ENCODE measurements at regions not wholly inside any gene's neighbourhood (a gene's known extent, or its start where the extent isn't known, plus 50 kb on each side); places are given as distances from the start of the nearest gene placed in this dataset.

DNA sequence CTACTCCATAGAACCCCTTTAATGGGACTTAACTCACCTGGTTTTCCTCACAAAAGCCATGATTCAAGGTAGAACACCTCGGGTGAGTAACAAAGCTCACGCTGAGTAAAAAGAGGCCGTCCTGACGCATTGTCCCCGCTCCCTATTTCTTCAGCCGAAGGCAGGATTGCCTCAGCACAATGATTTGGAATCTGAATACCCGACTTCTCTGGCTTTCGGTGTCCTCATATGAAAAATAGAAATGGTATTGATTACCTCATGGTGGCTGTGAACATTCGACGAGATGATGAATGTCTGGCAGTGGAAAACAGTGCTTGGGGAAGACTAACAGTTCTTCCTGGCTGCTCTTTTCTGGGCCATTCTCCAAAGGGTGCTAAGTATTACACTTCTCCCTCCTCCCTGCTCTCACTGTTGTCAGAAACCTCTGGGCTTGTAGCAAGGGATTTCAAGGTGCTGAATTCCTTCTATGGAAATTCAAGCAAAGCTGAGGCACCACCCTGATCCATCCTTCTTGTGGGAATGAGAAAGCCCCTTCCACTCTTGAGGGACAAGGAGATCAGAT lies 148.3 kb downstream of the C1orf94 start:
- no peaks in the 10 kb centered on the region for H3K36me3 Mint-ChIP-seq (ENCODE audit: low read depth)
- TF ChIP-seq STAT1 (IDR thresholded peaks at IDR 0.05; ENCODE audit: unreplicated experiment): no peak
- TF ChIP-seq POLR2AphosphoS5 (IDR thresholded peaks at IDR 0.05; ENCODE audit: low read depth): no peak
- TF ChIP-seq NANOG (IDR thresholded peaks at IDR 0.05; ENCODE audit: borderline replicate concordance): no peak
- no peak for TF ChIP-seq JUNB (IDR thresholded peaks at IDR 0.05; ENCODE audit: unreplicated experiment)
- no peak for TF ChIP-seq EZH2phosphoT487 (IDR thresholded peaks at IDR 0.05; ENCODE audit: unreplicated experiment)
- TF ChIP-seq ZNF331 (CRISPR knock-in tag; IDR thresholded peaks at IDR 0.05; ENCODE audit: low read depth): no peak
- TF ChIP-seq EZH2 (IDR thresholded peaks at IDR 0.05; ENCODE audit: low read depth, unreplicated experiment): no peak
- TF ChIP-seq, protein P1, sequence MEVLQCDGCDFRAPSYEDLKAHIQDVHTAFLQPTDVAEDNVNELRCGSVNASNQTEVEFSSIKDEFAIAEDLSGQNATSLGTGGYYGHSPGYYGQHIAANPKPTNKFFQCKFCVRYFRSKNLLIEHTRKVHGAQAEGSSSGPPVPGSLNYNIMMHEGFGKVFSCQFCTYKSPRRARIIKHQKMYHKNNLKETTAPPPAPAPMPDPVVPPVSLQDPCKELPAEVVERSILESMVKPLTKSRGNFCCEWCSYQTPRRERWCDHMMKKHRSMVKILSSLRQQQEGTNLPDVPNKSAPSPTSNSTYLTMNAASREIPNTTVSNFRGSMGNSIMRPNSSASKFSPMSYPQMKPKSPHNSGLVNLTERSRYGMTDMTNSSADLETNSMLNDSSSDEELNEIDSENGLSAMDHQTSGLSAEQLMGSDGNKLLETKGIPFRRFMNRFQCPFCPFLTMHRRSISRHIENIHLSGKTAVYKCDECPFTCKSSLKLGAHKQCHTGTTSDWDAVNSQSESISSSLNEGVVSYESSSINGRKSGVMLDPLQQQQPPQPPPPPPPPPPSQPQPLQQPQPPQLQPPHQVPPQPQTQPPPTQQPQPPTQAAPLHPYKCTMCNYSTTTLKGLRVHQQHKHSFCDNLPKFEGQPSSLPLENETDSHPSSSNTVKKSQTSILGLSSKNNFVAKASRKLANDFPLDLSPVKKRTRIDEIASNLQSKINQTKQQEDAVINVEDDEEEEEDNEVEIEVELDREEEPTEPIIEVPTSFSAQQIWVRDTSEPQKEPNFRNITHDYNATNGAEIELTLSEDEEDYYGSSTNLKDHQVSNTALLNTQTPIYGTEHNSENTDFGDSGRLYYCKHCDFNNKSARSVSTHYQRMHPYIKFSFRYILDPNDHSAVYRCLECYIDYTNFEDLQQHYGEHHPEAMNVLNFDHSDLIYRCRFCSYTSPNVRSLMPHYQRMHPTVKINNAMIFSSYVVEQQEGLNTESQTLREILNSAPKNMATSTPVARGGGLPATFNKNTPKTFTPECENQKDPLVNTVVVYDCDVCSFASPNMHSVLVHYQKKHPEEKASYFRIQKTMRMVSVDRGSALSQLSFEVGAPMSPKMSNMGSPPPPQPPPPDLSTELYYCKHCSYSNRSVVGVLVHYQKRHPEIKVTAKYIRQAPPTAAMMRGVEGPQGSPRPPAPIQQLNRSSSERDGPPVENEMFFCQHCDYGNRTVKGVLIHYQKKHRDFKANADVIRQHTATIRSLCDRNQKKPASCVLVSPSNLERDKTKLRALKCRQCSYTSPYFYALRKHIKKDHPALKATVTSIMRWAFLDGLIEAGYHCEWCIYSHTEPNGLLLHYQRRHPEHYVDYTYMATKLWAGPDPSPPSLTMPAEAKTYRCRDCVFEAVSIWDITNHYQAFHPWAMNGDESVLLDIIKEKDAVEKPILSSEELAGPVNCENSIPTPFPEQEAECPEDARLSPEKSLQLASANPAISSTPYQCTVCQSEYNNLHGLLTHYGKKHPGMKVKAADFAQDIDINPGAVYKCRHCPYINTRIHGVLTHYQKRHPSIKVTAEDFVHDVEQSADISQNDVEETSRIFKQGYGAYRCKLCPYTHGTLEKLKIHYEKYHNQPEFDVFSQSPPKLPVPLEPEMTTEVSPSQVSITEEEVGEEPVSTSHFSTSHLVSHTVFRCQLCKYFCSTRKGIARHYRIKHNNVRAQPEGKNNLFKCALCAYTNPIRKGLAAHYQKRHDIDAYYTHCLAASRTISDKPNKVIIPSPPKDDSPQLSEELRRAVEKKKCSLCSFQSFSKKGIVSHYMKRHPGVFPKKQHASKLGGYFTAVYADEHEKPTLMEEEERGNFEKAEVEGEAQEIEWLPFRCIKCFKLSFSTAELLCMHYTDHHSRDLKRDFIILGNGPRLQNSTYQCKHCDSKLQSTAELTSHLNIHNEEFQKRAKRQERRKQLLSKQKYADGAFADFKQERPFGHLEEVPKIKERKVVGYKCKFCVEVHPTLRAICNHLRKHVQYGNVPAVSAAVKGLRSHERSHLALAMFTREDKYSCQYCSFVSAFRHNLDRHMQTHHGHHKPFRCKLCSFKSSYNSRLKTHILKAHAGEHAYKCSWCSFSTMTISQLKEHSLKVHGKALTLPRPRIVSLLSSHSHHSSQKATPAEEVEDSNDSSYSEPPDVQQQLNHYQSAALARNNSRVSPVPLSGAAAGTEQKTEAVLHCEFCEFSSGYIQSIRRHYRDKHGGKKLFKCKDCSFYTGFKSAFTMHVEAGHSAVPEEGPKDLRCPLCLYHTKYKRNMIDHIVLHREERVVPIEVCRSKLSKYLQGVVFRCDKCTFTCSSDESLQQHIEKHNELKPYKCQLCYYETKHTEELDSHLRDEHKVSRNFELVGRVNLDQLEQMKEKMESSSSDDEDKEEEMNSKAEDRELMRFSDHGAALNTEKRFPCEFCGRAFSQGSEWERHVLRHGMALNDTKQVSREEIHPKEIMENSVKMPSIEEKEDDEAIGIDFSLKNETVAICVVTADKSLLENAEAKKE (CRISPR knock-in tag; IDR thresholded peaks at IDR 0.05): no peak
- no peak for TF ChIP-seq CREB1 (CRISPR knock-in tag; IDR thresholded peaks at IDR 0.05; ENCODE audit: low read depth)
- TF ChIP-seq ZNF114 (CRISPR knock-in tag; IDR thresholded peaks at IDR 0.05): no peak
- TF ChIP-seq, protein P2, sequence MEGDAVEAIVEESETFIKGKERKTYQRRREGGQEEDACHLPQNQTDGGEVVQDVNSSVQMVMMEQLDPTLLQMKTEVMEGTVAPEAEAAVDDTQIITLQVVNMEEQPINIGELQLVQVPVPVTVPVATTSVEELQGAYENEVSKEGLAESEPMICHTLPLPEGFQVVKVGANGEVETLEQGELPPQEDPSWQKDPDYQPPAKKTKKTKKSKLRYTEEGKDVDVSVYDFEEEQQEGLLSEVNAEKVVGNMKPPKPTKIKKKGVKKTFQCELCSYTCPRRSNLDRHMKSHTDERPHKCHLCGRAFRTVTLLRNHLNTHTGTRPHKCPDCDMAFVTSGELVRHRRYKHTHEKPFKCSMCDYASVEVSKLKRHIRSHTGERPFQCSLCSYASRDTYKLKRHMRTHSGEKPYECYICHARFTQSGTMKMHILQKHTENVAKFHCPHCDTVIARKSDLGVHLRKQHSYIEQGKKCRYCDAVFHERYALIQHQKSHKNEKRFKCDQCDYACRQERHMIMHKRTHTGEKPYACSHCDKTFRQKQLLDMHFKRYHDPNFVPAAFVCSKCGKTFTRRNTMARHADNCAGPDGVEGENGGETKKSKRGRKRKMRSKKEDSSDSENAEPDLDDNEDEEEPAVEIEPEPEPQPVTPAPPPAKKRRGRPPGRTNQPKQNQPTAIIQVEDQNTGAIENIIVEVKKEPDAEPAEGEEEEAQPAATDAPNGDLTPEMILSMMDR (conservative IDR thresholded peaks at IDR 0.05; ENCODE audit: low read depth in 2 of 2): no peak
- TF ChIP-seq, protein P3, sequence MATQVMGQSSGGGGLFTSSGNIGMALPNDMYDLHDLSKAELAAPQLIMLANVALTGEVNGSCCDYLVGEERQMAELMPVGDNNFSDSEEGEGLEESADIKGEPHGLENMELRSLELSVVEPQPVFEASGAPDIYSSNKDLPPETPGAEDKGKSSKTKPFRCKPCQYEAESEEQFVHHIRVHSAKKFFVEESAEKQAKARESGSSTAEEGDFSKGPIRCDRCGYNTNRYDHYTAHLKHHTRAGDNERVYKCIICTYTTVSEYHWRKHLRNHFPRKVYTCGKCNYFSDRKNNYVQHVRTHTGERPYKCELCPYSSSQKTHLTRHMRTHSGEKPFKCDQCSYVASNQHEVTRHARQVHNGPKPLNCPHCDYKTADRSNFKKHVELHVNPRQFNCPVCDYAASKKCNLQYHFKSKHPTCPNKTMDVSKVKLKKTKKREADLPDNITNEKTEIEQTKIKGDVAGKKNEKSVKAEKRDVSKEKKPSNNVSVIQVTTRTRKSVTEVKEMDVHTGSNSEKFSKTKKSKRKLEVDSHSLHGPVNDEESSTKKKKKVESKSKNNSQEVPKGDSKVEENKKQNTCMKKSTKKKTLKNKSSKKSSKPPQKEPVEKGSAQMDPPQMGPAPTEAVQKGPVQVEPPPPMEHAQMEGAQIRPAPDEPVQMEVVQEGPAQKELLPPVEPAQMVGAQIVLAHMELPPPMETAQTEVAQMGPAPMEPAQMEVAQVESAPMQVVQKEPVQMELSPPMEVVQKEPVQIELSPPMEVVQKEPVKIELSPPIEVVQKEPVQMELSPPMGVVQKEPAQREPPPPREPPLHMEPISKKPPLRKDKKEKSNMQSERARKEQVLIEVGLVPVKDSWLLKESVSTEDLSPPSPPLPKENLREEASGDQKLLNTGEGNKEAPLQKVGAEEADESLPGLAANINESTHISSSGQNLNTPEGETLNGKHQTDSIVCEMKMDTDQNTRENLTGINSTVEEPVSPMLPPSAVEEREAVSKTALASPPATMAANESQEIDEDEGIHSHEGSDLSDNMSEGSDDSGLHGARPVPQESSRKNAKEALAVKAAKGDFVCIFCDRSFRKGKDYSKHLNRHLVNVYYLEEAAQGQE (IDR thresholded peaks at IDR 0.05; ENCODE audit: unreplicated experiment): no peak
- TF ChIP-seq, protein P4, sequence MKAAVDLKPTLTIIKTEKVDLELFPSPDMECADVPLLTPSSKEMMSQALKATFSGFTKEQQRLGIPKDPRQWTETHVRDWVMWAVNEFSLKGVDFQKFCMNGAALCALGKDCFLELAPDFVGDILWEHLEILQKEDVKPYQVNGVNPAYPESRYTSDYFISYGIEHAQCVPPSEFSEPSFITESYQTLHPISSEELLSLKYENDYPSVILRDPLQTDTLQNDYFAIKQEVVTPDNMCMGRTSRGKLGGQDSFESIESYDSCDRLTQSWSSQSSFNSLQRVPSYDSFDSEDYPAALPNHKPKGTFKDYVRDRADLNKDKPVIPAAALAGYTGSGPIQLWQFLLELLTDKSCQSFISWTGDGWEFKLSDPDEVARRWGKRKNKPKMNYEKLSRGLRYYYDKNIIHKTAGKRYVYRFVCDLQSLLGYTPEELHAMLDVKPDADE (IDR thresholded peaks at IDR 0.05): no peak

More for the DNA sequence above, 148.3 kb downstream of the C1orf94 start:
- Histone ChIP-seq H3K79me2 (replicated peaks; ENCODE audit: insufficient read depth) (no peaks in the 10 kb centered on the region), H3K4me2 (no peak overlapping the region), H3K27ac (ENCODE audit: low read depth) (no peak overlapping the region), H3K9me2 (ENCODE audit: insufficient read depth) (peaks cover 18% of the 10 kb centered on the region), H3K4me1 (ENCODE audit: insufficient read depth) (no peaks in the 10 kb centered on the region), H3K4me3 (no peak overlapping the region), H2AFZ (0 out of 2 replicates have a peak overlapping the region, but pooled peaks have one; percentile 43), H3F3A (replicated peaks; ENCODE audit: low read depth) (no peaks in the 10 kb centered on the region), H3K27me3 (ENCODE audit: insufficient read depth) (no peaks in the 10 kb centered on the region), H4K20me1 (replicated peaks; ENCODE audit: insufficient read depth) (no peaks in the 10 kb centered on the region), H3K36me3 (ENCODE audit: insufficient read depth) (no peaks in the 10 kb centered on the region)
- Mint-ChIP-seq H3K27ac (no peak overlapping the region), H3K4me1 (peaks cover 9% of the 10 kb centered on the region), H3K27me3 (ENCODE audit: insufficient read depth, low read depth, poor library complexity) (peaks cover 1% of the 10 kb centered on the region), H3K9me3 (no peaks in the 10 kb centered on the region), H3K4me3 (no peak overlapping the region)
- ATAC-seq (peak; percentile 31; the same call in 1 of the 3 replicates), DNase-seq (ENCODE audit: low spot score) (no peak)

Data from GM23338 (cell line).